DND-41 (cell line): ENCODE measurements at regions not wholly inside any gene's neighbourhood (a gene's known extent, or its start where the extent isn't known, plus 50 kb on each side); places are given as distances from the start of the nearest gene placed in this dataset.

Source experiments
- EZH2 ChIP-seq: IDR thresholded peaks from 3 replicates; pipeline ENCODE4 v1.6.1; 2012; ENCODE audit warnings: borderline replicate concordance, low read depth, mild to moderate bottlenecking, moderate library complexity, low read length, inconsistent platforms; ENCODE audit not compliant: severe bottlenecking
- TF ChIP-seq, protein P1 (sequence below): IDR thresholded peaks from 2 replicates; pipeline ENCODE4 v1.5.1; 2012; ENCODE audit warnings: borderline replicate concordance, low read length, moderate library complexity, mild to moderate bottlenecking; ENCODE audit not compliant: poor library complexity, severe bottlenecking; ENCODE audit errors: extremely low read depth

DNA sequence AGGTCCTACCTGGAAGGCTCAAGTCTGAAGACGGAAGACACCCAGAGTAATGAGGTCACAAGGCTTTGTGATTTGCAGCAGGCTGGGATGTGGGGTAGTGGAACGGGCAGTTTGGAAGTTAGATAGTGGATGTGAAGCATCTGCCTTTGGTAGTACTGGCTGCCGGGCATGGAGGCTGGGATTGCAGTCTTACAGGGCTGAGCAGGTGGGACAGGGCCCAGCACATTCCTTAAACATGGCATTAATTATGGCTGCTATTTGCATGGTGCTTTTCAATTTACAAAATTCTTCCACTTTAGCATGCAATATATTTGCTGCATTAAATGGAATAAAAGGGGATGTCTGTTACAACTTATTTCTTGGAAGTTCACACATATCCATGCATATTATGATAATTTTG is 161.2 kb downstream of the UTP18 start:
- TF ChIP-seq, protein P1, sequence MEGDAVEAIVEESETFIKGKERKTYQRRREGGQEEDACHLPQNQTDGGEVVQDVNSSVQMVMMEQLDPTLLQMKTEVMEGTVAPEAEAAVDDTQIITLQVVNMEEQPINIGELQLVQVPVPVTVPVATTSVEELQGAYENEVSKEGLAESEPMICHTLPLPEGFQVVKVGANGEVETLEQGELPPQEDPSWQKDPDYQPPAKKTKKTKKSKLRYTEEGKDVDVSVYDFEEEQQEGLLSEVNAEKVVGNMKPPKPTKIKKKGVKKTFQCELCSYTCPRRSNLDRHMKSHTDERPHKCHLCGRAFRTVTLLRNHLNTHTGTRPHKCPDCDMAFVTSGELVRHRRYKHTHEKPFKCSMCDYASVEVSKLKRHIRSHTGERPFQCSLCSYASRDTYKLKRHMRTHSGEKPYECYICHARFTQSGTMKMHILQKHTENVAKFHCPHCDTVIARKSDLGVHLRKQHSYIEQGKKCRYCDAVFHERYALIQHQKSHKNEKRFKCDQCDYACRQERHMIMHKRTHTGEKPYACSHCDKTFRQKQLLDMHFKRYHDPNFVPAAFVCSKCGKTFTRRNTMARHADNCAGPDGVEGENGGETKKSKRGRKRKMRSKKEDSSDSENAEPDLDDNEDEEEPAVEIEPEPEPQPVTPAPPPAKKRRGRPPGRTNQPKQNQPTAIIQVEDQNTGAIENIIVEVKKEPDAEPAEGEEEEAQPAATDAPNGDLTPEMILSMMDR: no peak
- TF ChIP-seq EZH2: no peak
